WTC11 (cell line): ENCODE measurements at regions not wholly inside any gene's neighbourhood (a gene's known extent, or its start where the extent isn't known, plus 50 kb on each side); places are given as distances from the start of the nearest gene placed in this dataset.

Experiments used
- ATF1 ChIP-seq: sonication (generic); formaldehyde crosslinking; IDR thresholded peaks from 2 replicates; pipeline ENCODE4 v1.8.1; 2023; ENCODE audit warnings: mild to moderate bottlenecking, moderate library complexity, missing genetic modification reagents
- CBFB ChIP-seq: sonication (generic); formaldehyde crosslinking; IDR thresholded peaks from 2 replicates; pipeline ENCODE4 v1.8.1; 2022; ENCODE audit warnings: mild to moderate bottlenecking, low read depth, missing genetic modification reagents
- CREB1 ChIP-seq: sonication (generic); formaldehyde crosslinking; IDR thresholded peaks from 2 replicates; pipeline ENCODE4 v1.8.0; 2023; ENCODE audit warnings: mild to moderate bottlenecking, missing genetic modification reagents
- JUN ChIP-seq: sonication (generic); formaldehyde crosslinking; IDR thresholded peaks from 2 replicates; pipeline ENCODE4 v1.8.0; 2023; ENCODE audit warnings: mild to moderate bottlenecking, missing genetic modification reagents
- NFYB ChIP-seq: sonication (generic); formaldehyde crosslinking; conservative IDR thresholded peaks from 2 replicates; pipeline ENCODE4 v1.8.0; 2022; ENCODE audit warnings: low read depth, missing genetic modification reagents
- NR1H2 ChIP-seq: sonication (generic); formaldehyde crosslinking; IDR thresholded peaks from 2 replicates; pipeline ENCODE4 v1.9.0; 2021; ENCODE audit warnings: mild to moderate bottlenecking, moderate library complexity, missing genetic modification reagents
- ZBTB21 ChIP-seq: sonication (generic); formaldehyde crosslinking; IDR thresholded peaks from 2 replicates; pipeline ENCODE4 v1.8.1; 2023; ENCODE audit warnings: mild to moderate bottlenecking, missing genetic modification reagents, borderline replicate concordance
- ZBTB43 ChIP-seq: sonication (generic); formaldehyde crosslinking; IDR thresholded peaks from 2 replicates; pipeline ENCODE4 v1.8.1; 2023; ENCODE audit warnings: mild to moderate bottlenecking, missing genetic modification reagents
- TF ChIP-seq, protein P1 (sequence below): fragments of 200-600 bp; IDR thresholded peaks from 2 replicates; pipeline ENCODE4 v1.8.0; 2022; ENCODE audit warnings: antibody characterized with exemption
- TF ChIP-seq, protein P2 (sequence below): sonication (generic); formaldehyde crosslinking; IDR thresholded peaks from 2 replicates; pipeline ENCODE4 v1.8.0; 2022; ENCODE audit warnings: mild to moderate bottlenecking, missing genetic modification reagents
- TF ChIP-seq, protein P3 (sequence below): sonication (generic); formaldehyde crosslinking; IDR thresholded peaks from 2 replicates; pipeline ENCODE4 v1.8.0; 2022; ENCODE audit warnings: mild to moderate bottlenecking, missing genetic modification reagents

- TF ChIP-seq, protein P1, sequence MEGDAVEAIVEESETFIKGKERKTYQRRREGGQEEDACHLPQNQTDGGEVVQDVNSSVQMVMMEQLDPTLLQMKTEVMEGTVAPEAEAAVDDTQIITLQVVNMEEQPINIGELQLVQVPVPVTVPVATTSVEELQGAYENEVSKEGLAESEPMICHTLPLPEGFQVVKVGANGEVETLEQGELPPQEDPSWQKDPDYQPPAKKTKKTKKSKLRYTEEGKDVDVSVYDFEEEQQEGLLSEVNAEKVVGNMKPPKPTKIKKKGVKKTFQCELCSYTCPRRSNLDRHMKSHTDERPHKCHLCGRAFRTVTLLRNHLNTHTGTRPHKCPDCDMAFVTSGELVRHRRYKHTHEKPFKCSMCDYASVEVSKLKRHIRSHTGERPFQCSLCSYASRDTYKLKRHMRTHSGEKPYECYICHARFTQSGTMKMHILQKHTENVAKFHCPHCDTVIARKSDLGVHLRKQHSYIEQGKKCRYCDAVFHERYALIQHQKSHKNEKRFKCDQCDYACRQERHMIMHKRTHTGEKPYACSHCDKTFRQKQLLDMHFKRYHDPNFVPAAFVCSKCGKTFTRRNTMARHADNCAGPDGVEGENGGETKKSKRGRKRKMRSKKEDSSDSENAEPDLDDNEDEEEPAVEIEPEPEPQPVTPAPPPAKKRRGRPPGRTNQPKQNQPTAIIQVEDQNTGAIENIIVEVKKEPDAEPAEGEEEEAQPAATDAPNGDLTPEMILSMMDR: no peak
- TF ChIP-seq, protein P2, sequence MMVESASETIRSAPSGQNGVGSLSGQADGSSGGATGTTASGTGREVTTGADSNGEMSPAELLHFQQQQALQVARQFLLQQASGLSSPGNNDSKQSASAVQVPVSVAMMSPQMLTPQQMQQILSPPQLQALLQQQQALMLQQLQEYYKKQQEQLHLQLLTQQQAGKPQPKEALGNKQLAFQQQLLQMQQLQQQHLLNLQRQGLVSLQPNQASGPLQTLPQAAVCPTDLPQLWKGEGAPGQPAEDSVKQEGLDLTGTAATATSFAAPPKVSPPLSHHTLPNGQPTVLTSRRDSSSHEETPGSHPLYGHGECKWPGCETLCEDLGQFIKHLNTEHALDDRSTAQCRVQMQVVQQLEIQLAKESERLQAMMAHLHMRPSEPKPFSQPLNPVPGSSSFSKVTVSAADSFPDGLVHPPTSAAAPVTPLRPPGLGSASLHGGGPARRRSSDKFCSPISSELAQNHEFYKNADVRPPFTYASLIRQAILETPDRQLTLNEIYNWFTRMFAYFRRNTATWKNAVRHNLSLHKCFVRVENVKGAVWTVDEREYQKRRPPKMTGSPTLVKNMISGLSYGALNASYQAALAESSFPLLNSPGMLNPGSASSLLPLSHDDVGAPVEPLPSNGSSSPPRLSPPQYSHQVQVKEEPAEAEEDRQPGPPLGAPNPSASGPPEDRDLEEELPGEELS (CRISPR knock-in tag): no peak
- TF ChIP-seq ATF1 (no peak), JUN (CRISPR knock-in tag) (no peak), CREB1 (CRISPR knock-in tag) (no peak), ZBTB43 (CRISPR knock-in tag) (no peak), ZBTB21 (no peak), NR1H2 (no peak), NFYB (CRISPR knock-in tag) (no peak), CBFB (no peak)
- TF ChIP-seq, protein P3, sequence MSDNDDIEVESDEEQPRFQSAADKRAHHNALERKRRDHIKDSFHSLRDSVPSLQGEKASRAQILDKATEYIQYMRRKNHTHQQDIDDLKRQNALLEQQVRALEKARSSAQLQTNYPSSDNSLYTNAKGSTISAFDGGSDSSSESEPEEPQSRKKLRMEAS: no peak
Measured at GRCh38 chr22:48649031-48649430, 1178.6 kb downstream of the BRD1 start.
